ENCODE measurements at regions not wholly inside any gene's neighbourhood (a gene's known extent, or its start where the extent isn't known, plus 50 kb on each side); places are given as distances from the start of the nearest gene placed in this dataset.
"Not testable (repeated sequence)": the region's sequence is repeated elsewhere in the genome, so short reads cannot be mapped to it uniquely, and the experiment has no call there.

DNA sequence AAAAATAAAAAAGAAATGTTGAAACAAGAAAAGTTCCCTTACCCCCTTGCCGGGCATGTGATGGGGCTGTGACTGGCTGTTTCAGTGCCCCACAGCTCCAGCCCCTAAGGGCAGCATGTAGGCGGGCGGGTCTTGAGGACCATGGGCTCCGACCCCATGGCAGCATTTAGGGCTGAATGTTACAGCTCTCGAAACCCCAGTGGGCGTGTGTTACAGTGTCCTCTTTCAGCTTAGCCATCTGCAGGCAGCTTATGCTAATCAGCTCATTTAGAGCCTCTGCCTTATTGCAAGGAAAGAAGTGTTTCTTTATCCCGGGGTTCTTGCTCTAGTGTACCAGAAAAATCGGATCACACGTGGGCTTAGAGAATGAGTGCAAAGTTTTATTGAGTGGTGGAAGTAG, 497.4 kb upstream of the CYLC2 start:
- Mint-ChIP-seq H3K27ac (no peak overlapping the region), H3K4me1 (no peaks in the 10 kb centered on the region), H3K4me3 (no peak overlapping the region), H3K9me3 (ENCODE audit: insufficient read depth) (no peaks in the 10 kb centered on the region), H3K27me3 (no peaks in the 10 kb centered on the region)
- Histone ChIP-seq H3K9ac (ENCODE audit: low read length) (no peak overlapping the region), H2AFZ (ENCODE audit: insufficient read depth, low read depth, low read length, poor library complexity, severe bottlenecking) (no peak overlapping the region), H3K9me3 (ENCODE audit: control extremely low read depth in 1 of 3, control insufficient read depth in 2 of 3, insufficient read depth in 1 of 3, low read length in 2 of 3) (peaks cover 0 to 4% (median 0%) of the 10 kb centered on the region in 3 donors), H3K27ac (ENCODE audit: low read length in 2 of 2) (no peak overlapping the region), H3K4me1 (ENCODE audit: control insufficient read depth in 2 of 2, insufficient read depth in 2 of 2, low read length in 2 of 2) (no peaks in the 10 kb centered on the region), H4K20me1 (ENCODE audit: control insufficient read depth, insufficient read depth, low read length, poor library complexity, severe bottlenecking) (no peaks in the 10 kb centered on the region), H3K79me2 (ENCODE audit: control insufficient read depth, insufficient read depth, low read length) (no peaks in the 10 kb centered on the region), H3K27me3 (replicated peaks in 1 of 4; ENCODE audit: control extremely low read depth in 1 of 4, control insufficient read depth in 3 of 4, insufficient read depth in 4 of 4, low read length in 3 of 4) (no peaks in the 10 kb centered on the region), H3K4me2 (replicated peaks; ENCODE audit: low read depth, low read length, poor library complexity, severe bottlenecking) (no peak overlapping the region), H3K36me3 (replicated peaks in 1 of 2; ENCODE audit: control extremely low read depth in 1 of 2, control insufficient read depth in 1 of 2, extremely low read depth in 1 of 2, insufficient read depth in 2 of 2, low read length in 1 of 2) (no peaks in the 10 kb centered on the region), H3K4me3 (ENCODE audit: control extremely low read depth in 1 of 5, extremely low read depth in 1 of 5, insufficient read depth in 1 of 5, low read depth in 2 of 5, low read length in 4 of 5) (no peak overlapping the region)
- TF ChIP-seq, protein P1, sequence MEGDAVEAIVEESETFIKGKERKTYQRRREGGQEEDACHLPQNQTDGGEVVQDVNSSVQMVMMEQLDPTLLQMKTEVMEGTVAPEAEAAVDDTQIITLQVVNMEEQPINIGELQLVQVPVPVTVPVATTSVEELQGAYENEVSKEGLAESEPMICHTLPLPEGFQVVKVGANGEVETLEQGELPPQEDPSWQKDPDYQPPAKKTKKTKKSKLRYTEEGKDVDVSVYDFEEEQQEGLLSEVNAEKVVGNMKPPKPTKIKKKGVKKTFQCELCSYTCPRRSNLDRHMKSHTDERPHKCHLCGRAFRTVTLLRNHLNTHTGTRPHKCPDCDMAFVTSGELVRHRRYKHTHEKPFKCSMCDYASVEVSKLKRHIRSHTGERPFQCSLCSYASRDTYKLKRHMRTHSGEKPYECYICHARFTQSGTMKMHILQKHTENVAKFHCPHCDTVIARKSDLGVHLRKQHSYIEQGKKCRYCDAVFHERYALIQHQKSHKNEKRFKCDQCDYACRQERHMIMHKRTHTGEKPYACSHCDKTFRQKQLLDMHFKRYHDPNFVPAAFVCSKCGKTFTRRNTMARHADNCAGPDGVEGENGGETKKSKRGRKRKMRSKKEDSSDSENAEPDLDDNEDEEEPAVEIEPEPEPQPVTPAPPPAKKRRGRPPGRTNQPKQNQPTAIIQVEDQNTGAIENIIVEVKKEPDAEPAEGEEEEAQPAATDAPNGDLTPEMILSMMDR (IDR thresholded peaks at IDR 0.05): no peak
- no peak for TF ChIP-seq EZH2 (IDR thresholded peaks at IDR 0.05; ENCODE audit: borderline replicate concordance, insufficient read depth, low read depth, low read length, poor library complexity, severe bottlenecking)
- no peak for DNase-seq
- no peak for ATAC-seq (ENCODE audit: low read depth)
- POLR2A ChIA-PET: no interaction called here
- WGBS (ENCODE audit: insufficient coverage): 93% methylated on average over 6 of the region's 9 CpGs
- intact Hi-C loops (cut with micrococcal nuclease): no loop called here
- CTCF ChIA-PET: no interaction called here

- H3K27me3 Mint-ChIP-seq; ATAC-seq (ENCODE audit: low read depth); DNase-seq; H3K9me3 Mint-ChIP-seq (ENCODE audit: insufficient read depth); H3K36me3 ChIP-seq (replicated peaks in 1 of 2; ENCODE audit: control extremely low read depth in 1 of 2, control insufficient read depth in 1 of 2, extremely low read depth in 1 of 2, insufficient read depth in 2 of 2, low read length in 1 of 2); CTCF ChIA-PET; H3K4me1 ChIP-seq (ENCODE audit: control insufficient read depth in 2 of 2, insufficient read depth in 2 of 2, low read length in 2 of 2); H4K20me1 ChIP-seq (ENCODE audit: control insufficient read depth, insufficient read depth, low read length, poor library complexity, severe bottlenecking); H3K9ac ChIP-seq (ENCODE audit: low read length); H3K27ac Mint-ChIP-seq; H3K4me1 Mint-ChIP-seq; intact Hi-C loops (cut with micrococcal nuclease); H2AFZ ChIP-seq (ENCODE audit: insufficient read depth, low read depth, low read length, poor library complexity, severe bottlenecking); H3K79me2 ChIP-seq (ENCODE audit: control insufficient read depth, insufficient read depth, low read length); H3K27me3 ChIP-seq (replicated peaks in 1 of 4; ENCODE audit: control extremely low read depth in 1 of 4, control insufficient read depth in 3 of 4, insufficient read depth in 4 of 4, low read length in 3 of 4); H3K9me3 ChIP-seq (ENCODE audit: control extremely low read depth in 1 of 3, control insufficient read depth in 2 of 3, insufficient read depth in 1 of 3, low read length in 2 of 3); POLR2A ChIA-PET; H3K4me3 Mint-ChIP-seq; H3K4me2 ChIP-seq (replicated peaks; ENCODE audit: low read depth, low read length, poor library complexity, severe bottlenecking); H3K27ac ChIP-seq (ENCODE audit: low read length in 2 of 2); H3K4me3 ChIP-seq (ENCODE audit: control extremely low read depth in 1 of 5, extremely low read depth in 1 of 5, insufficient read depth in 1 of 5, low read depth in 2 of 5, low read length in 4 of 5): not testable (repeated sequence)
- 96% methylated on average over 25 of the region's 25 CpGs for WGBS (ENCODE audit: insufficient coverage)
These were observed 508.2 kb upstream of the CYLC2 start for GRCh38 chr9:102486976-102487375.

Data from B cell (primary cell).